HEK293 (cell line): ENCODE measurements at regions not wholly inside any gene's neighbourhood (a gene's known extent, or its start where the extent isn't known, plus 50 kb on each side); places are given as distances from the start of the nearest gene placed in this dataset.

Experiments
- CTCF ChIA-PET: fragments of 350-600 bp; formaldehyde crosslinking; extraction: SDS; loops from one replicate; lab custom pipeline; 2021; ENCODE audit warnings: antibody characterized with exemption; lab: Yijun Ruan, JAX
- POLR2A ChIA-PET: fragments of 300-600 bp; formaldehyde crosslinking; extraction: SDS; loops from one replicate; lab custom pipeline; 2020; ENCODE audit warnings: antibody characterized with exemption, inconsistent platforms; lab: Yijun Ruan, JAX
- H3K27ac ChIP-seq: fragments of 200-500 bp; sonication (Bioruptor generic); 2 replicates; pipeline ENCODE4 v1.5.1; 2014; ENCODE audit warnings: low read depth, low read length, control low read depth, inconsistent platforms; ENCODE audit errors: extremely low read depth
- H3K36me3 ChIP-seq, 2 experiments: fragments of 200-500 bp in 1 of 2; sonication (Bioruptor generic) in 1 of 2; 1 replicate in 1 of 2; 2 replicates in 1 of 2; pipeline ENCODE4 v1.5.1; 2014 to 2017; ENCODE audit warnings: inconsistent platforms in 2 of 2, low read length in 2 of 2; ENCODE audit not compliant: control insufficient read depth in 2 of 2, insufficient read depth in 1 of 2
- H3K4me1 ChIP-seq: fragments of 200-500 bp; sonication (Bioruptor generic); 2 replicates; pipeline ENCODE4 v1.5.1; 2014; ENCODE audit warnings: mild to moderate bottlenecking, low read length, inconsistent platforms; ENCODE audit not compliant: control insufficient read depth, insufficient read depth
- H3K4me3 ChIP-seq: 2 replicates; pipeline ENCODE4 v1.5.1; 2011; ENCODE audit warnings: low read depth, mild to moderate bottlenecking, control low read depth, low read length, moderate library complexity
- H3K9me3 ChIP-seq: fragments of 200-500 bp; sonication (Bioruptor generic); 2 replicates; pipeline ENCODE4 v1.5.1; 2014; ENCODE audit warnings: low read depth, low read length, inconsistent platforms; ENCODE audit not compliant: control insufficient read depth, insufficient read depth
- BCL6B ChIP-seq: fragments of 450-650 bp; formaldehyde crosslinking; IDR thresholded peaks from 2 replicates; pipeline ENCODE4 v1.5.1; 2017; ENCODE audit warnings: missing biosample characterization, missing genetic modification characterization
- GLI4 ChIP-seq: fragments of 450-650 bp; formaldehyde crosslinking; IDR thresholded peaks from 2 replicates; pipeline ENCODE4 v1.5.1; 2016; ENCODE audit warnings: missing biosample characterization, missing genetic modification characterization
- KLF1 ChIP-seq: fragments of 450-650 bp; formaldehyde crosslinking; IDR thresholded peaks from 2 replicates; pipeline ENCODE4 v1.5.1; 2016; ENCODE audit warnings: missing biosample characterization, missing genetic modification characterization
- KLF9 ChIP-seq: fragments of 450-650 bp; formaldehyde crosslinking; IDR thresholded peaks from 2 replicates; pipeline ENCODE4 v1.5.1; 2016; ENCODE audit warnings: missing biosample characterization, missing genetic modification characterization, low read depth
- OVOL3 ChIP-seq: fragments of 450-650 bp; formaldehyde crosslinking; IDR thresholded peaks from 2 replicates; pipeline ENCODE4 v1.5.1; 2016; ENCODE audit warnings: missing biosample characterization, missing genetic modification characterization
- PBX3 ChIP-seq: sonication (generic); formaldehyde crosslinking; IDR thresholded peaks from 2 replicates; pipeline ENCODE4 v1.8.1; 2022; ENCODE audit warnings: mild to moderate bottlenecking, moderate library complexity, missing genetic modification reagents
- PRDM10 ChIP-seq: fragments of 450-650 bp; formaldehyde crosslinking; IDR thresholded peaks from 2 replicates; pipeline ENCODE4 v1.5.1; 2016; ENCODE audit warnings: missing biosample characterization, missing genetic modification characterization
- SCRT2 ChIP-seq: fragments of 450-650 bp; formaldehyde crosslinking; IDR thresholded peaks from 2 replicates; pipeline ENCODE4 v1.5.1; 2016; ENCODE audit warnings: missing biosample characterization, missing genetic modification characterization
- SP2 ChIP-seq: fragments of 450-650 bp; formaldehyde crosslinking; IDR thresholded peaks from 2 replicates; pipeline ENCODE4 v1.5.1; 2016; ENCODE audit warnings: missing biosample characterization, missing genetic modification characterization
- ZBTB10 ChIP-seq: fragments of 450-650 bp; formaldehyde crosslinking; IDR thresholded peaks from 2 replicates; pipeline ENCODE4 v1.5.1; 2016; ENCODE audit warnings: missing biosample characterization, missing genetic modification characterization
- ZBTB44 ChIP-seq: fragments of 450-650 bp; IDR thresholded peaks from 2 replicates; pipeline ENCODE4 v1.5.1; 2018; ENCODE audit warnings: missing biosample characterization, mild to moderate bottlenecking, missing genetic modification characterization
- ZFP37 ChIP-seq: fragments of 450-650 bp; formaldehyde crosslinking; IDR thresholded peaks from 2 replicates; pipeline ENCODE4 v1.5.1; 2016; ENCODE audit warnings: missing biosample characterization, missing genetic modification characterization
- ZFP69B ChIP-seq: fragments of 450-650 bp; formaldehyde crosslinking; IDR thresholded peaks from 2 replicates; pipeline ENCODE4 v1.5.1; 2016; ENCODE audit warnings: missing biosample characterization, missing genetic modification characterization
- ZNF175 ChIP-seq: fragments of 450-650 bp; formaldehyde crosslinking; IDR thresholded peaks from 2 replicates; pipeline ENCODE4 v1.5.1; 2016; ENCODE audit warnings: missing biosample characterization, missing genetic modification characterization
- ZNF221 ChIP-seq: fragments of 450-650 bp; formaldehyde crosslinking; IDR thresholded peaks from 2 replicates; pipeline ENCODE4 v1.5.1; 2017; ENCODE audit warnings: missing biosample characterization, missing genetic modification characterization, borderline replicate concordance
- ZNF239 ChIP-seq: fragments of 450-650 bp; formaldehyde crosslinking; IDR thresholded peaks from 2 replicates; pipeline ENCODE4 v1.5.1; 2016; ENCODE audit warnings: missing biosample characterization, missing genetic modification characterization
- ZNF391 ChIP-seq: fragments of 450-650 bp; formaldehyde crosslinking; IDR thresholded peaks from 2 replicates; pipeline ENCODE4 v1.5.1; 2016; ENCODE audit warnings: low read depth, missing biosample characterization, missing genetic modification characterization, borderline replicate concordance
- ZNF433 ChIP-seq: fragments of 450-650 bp; formaldehyde crosslinking; IDR thresholded peaks from 2 replicates; pipeline ENCODE4 v1.5.1; 2016; ENCODE audit warnings: missing biosample characterization, missing genetic modification characterization, low read depth
- ZNF529 ChIP-seq: fragments of 450-650 bp; formaldehyde crosslinking; IDR thresholded peaks from 2 replicates; pipeline ENCODE4 v1.5.1; 2017; ENCODE audit warnings: missing genetic modification characterization, missing biosample characterization; ENCODE audit not compliant: insufficient replicate concordance
- ZNF561 ChIP-seq: fragments of 450-650 bp; IDR thresholded peaks from 2 replicates; pipeline ENCODE4 v1.5.1; 2018; ENCODE audit warnings: missing biosample characterization, missing genetic modification characterization, borderline replicate concordance
- ZNF677 ChIP-seq: fragments of 450-650 bp; IDR thresholded peaks from 2 replicates; pipeline ENCODE4 v1.5.0; 2018; ENCODE audit warnings: missing biosample characterization, mild to moderate bottlenecking, missing genetic modification characterization, moderate library complexity

DNA sequence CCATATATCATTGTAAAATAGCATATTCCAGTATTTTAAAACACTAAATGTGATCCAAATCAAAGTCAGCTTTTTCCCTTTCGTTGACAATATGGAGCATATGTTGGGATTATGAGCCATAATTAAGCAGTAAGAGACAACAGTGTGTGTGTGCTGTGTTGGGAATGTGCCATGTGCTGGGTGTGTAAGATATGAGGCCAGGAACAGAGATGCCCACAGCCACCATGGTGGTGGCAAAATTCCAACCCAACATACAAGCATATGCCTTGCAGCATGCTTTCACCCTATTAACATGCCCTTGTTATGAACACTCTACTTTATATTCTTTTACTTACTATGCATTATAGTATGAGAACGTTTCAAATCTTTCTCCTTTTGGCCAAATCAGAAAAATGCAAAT lies 1560.4 kb upstream of the TENM3 start:
- CTCF ChIA-PET: no interaction called here
- Histone ChIP-seq H3K9me3 (no peaks in the 10 kb centered on the region), H3K4me3 (no peak overlapping the region), H3K27ac (no peak overlapping the region), H3K36me3 (no peaks in the 10 kb centered on the region), H3K4me1 (no peaks in the 10 kb centered on the region)
- TF ChIP-seq ZNF677 (tag by site-specific recombination) (no peak), ZBTB44 (no peak), KLF9 (tag by site-specific recombination) (no peak)
- POLR2A ChIA-PET: no interaction called here

DNA sequence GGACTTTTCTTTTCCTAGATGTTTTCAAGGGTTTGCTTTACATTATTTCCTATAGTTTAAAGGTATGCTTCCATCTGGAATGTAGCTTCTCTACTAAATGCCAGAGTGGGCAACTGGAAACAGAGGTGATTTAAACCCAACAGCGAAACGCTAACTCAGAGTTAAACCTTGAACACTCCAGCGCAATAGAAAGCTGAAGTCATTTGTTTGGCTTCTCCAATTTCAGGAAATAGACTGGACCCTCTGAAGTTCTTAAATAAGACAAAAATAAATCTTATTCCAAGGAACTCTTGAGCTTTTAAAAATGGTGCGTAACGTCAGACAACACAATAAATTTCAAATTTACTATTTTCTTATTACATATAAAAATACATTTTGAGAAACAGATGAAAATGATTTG lies 1560.0 kb upstream of the TENM3 start:
- POLR2A ChIA-PET: no interaction called here
- CTCF ChIA-PET: no interaction called here
- no peaks in the 10 kb centered on the region for H3K9me3 ChIP-seq
- no peaks in the 10 kb centered on the region for H3K4me1 ChIP-seq
- no peak overlapping the region for H3K4me3 ChIP-seq
- H3K36me3 ChIP-seq: no peaks in the 10 kb centered on the region
- no peak overlapping the region for H3K27ac ChIP-seq
- no peak for TF ChIP-seq BCL6B (tag by site-specific recombination)
- TF ChIP-seq SP2 (tag by site-specific recombination): no peak
- no peak for TF ChIP-seq SCRT2 (tag by site-specific recombination)
- TF ChIP-seq GLI4: no peak
- TF ChIP-seq ZBTB10 (tag by site-specific recombination): no peak
- TF ChIP-seq ZNF221: no peak
- TF ChIP-seq ZFP37 (tag by site-specific recombination): no peak
- no peak for TF ChIP-seq ZNF561 (tag by site-specific recombination)
- TF ChIP-seq ZFP69B (tag by site-specific recombination): no peak
- TF ChIP-seq KLF1 (tag by site-specific recombination): no peak
- no peak for TF ChIP-seq ZNF433 (tag by site-specific recombination)
- no peak for TF ChIP-seq PRDM10 (tag by site-specific recombination)
- TF ChIP-seq OVOL3 (tag by site-specific recombination): no peak
- no peak for TF ChIP-seq ZNF391 (tag by site-specific recombination)
- no peak for TF ChIP-seq ZNF529
- no peak for TF ChIP-seq ZNF175 (tag by site-specific recombination)
- TF ChIP-seq ZNF239 (tag by site-specific recombination): no peak
- no peak for TF ChIP-seq PBX3 (CRISPR knock-in tag)
